Astrocyte (in vitro differentiated cells and primary cell): ENCODE measurements at regions not wholly inside any gene's neighbourhood (a gene's known extent, or its start where the extent isn't known, plus 50 kb on each side); places are given as distances from the start of the nearest gene placed in this dataset.

ENCODE experiments used
- DNase-seq: peaks from one replicate; pipeline ENCODE4 v3.0.0-alpha.2; 2010; ENCODE audit warnings: low read depth
- FAIRE-seq: peaks from 2 replicates; lab custom pipeline; 2011; peaks lifted over from hg19 to GRCh38; lab: Jason Lieb, UNC
- H2AFZ ChIP-seq: 2 replicates; pipeline ENCODE4 v1.6.0; 2012; ENCODE audit warnings: low read depth, low read length, inconsistent platforms
- H3K27ac ChIP-seq: 2 replicates; pipeline ENCODE4 v1.5.1; 2011; ENCODE audit warnings: low read depth, low read length, inconsistent platforms
- H3K27me3 ChIP-seq: 2 replicates; pipeline ENCODE4 v1.6.0; 2011; ENCODE audit warnings: low read length, inconsistent platforms; ENCODE audit not compliant: insufficient read depth
- H3K36me3 ChIP-seq: 2 replicates; pipeline ENCODE4 v1.5.1; 2011; ENCODE audit warnings: low read length, inconsistent platforms; ENCODE audit not compliant: insufficient read depth
- H3K4me1 ChIP-seq: 2 replicates; pipeline ENCODE4 v1.5.1; 2011; ENCODE audit warnings: low read length, inconsistent platforms; ENCODE audit not compliant: insufficient read depth
- H3K4me2 ChIP-seq: 2 replicates; pipeline ENCODE4 v1.6.0; 2012; ENCODE audit warnings: low read length, inconsistent platforms
- H3K4me3 ChIP-seq: 2 replicates; pipeline ENCODE4 v1.5.1; 2011; ENCODE audit warnings: low read depth, mild to moderate bottlenecking, low read length, inconsistent platforms; ENCODE audit not compliant: insufficient read depth
- H3K79me2 ChIP-seq: 2 replicates; pipeline ENCODE4 v1.6.0; 2012; ENCODE audit warnings: mild to moderate bottlenecking, low read length, inconsistent platforms; ENCODE audit not compliant: insufficient read depth
- H3K9ac ChIP-seq: 2 replicates; pipeline ENCODE4 v1.6.0; 2012; ENCODE audit warnings: mild to moderate bottlenecking, low read length, inconsistent platforms
- H3K9me3 ChIP-seq: 2 replicates; pipeline ENCODE4 v1.5.1; 2012; ENCODE audit warnings: low read depth, mild to moderate bottlenecking, low read length, inconsistent platforms; ENCODE audit not compliant: insufficient read depth
- H4K20me1 ChIP-seq: 2 replicates; pipeline ENCODE4 v1.6.0; 2012; ENCODE audit warnings: low read length, inconsistent platforms; ENCODE audit not compliant: insufficient read depth
- H3K27ac Mint-ChIP-seq: one replicate; pipeline ENCODE4 v1.8.0; 2021; ENCODE audit warnings: mild to moderate bottlenecking, mixed read lengths; ENCODE audit not compliant: unreplicated experiment
- H3K27me3 Mint-ChIP-seq: one replicate; pipeline ENCODE4 v1.8.0; 2021; ENCODE audit warnings: low read depth, mixed read lengths; ENCODE audit not compliant: unreplicated experiment
- H3K36me3 Mint-ChIP-seq: one replicate; pipeline ENCODE4 v1.8.0; 2021; ENCODE audit warnings: low read depth, mixed read lengths; ENCODE audit not compliant: unreplicated experiment
- H3K4me1 Mint-ChIP-seq: one replicate; pipeline ENCODE4 v1.8.0; 2021; ENCODE audit warnings: low read depth, mixed read lengths; ENCODE audit not compliant: unreplicated experiment
- H3K4me3 Mint-ChIP-seq: one replicate; pipeline ENCODE4 v1.8.0; 2021; ENCODE audit warnings: mild to moderate bottlenecking, moderate library complexity, mixed read lengths; ENCODE audit not compliant: unreplicated experiment
- H3K9me3 Mint-ChIP-seq: one replicate; pipeline ENCODE4 v1.8.0; 2021; ENCODE audit warnings: mild to moderate bottlenecking, mixed read lengths; ENCODE audit not compliant: unreplicated experiment
- CTCF ChIP-seq: IDR thresholded peaks from 2 replicates; pipeline ENCODE4 v1.5.1; 2011; ENCODE audit warnings: low read depth, mild to moderate bottlenecking, inconsistent platforms, low read length, moderate library complexity; ENCODE audit not compliant: insufficient read depth
- EZH2 ChIP-seq: IDR thresholded peaks from 2 replicates; pipeline ENCODE4 v1.6.1; 2012; ENCODE audit warnings: mild to moderate bottlenecking, low read length, inconsistent platforms; ENCODE audit not compliant: insufficient read depth

- no peak overlapping the region for H3K4me3 ChIP-seq
- H3K36me3 ChIP-seq = no peaks in the 10 kb centered on the region
- no peak overlapping the region for H3K27ac ChIP-seq
- no peak overlapping the region for H3K4me2 ChIP-seq
- FAIRE-seq = no peak
- no peak for TF ChIP-seq CTCF
- no peak for TF ChIP-seq EZH2
- no peaks in the 10 kb centered on the region for H3K9me3 ChIP-seq
- no peak overlapping the region for H3K9ac ChIP-seq
- no peak for DNase-seq
- Mint-ChIP-seq H3K27me3 (no peaks in the 10 kb centered on the region), H3K27ac (no peak overlapping the region), H3K4me1 (no peaks in the 10 kb centered on the region), H3K9me3 (peaks cover 4% of the 10 kb centered on the region), H3K4me3 (no peak overlapping the region), H3K36me3 (no peaks in the 10 kb centered on the region)
- H3K27me3 ChIP-seq = no peaks in the 10 kb centered on the region
- H4K20me1 ChIP-seq = no peaks in the 10 kb centered on the region
- no peaks in the 10 kb centered on the region for H3K79me2 ChIP-seq
- H2AFZ ChIP-seq = no peak overlapping the region
- no peaks in the 10 kb centered on the region for H3K4me1 ChIP-seq
Observed at GRCh38 chr18:30510882-30511281, 531.7 kb downstream of the DSC3 start.

GRCh38 chr18:30501594-30501993 lies 540.9 kb downstream of the DSC3 start:
- Histone ChIP-seq H3K4me2 (no peak overlapping the region), H3K4me1 (no peaks in the 10 kb centered on the region), H3K4me3 (no peak overlapping the region), H3K79me2 (no peaks in the 10 kb centered on the region), H3K27ac (no peak overlapping the region), H3K36me3 (no peaks in the 10 kb centered on the region), H3K9ac (no peak overlapping the region), H2AFZ (no peak overlapping the region), H3K27me3 (no peaks in the 10 kb centered on the region), H3K9me3 (no peaks in the 10 kb centered on the region), H4K20me1 (no peaks in the 10 kb centered on the region)
- Mint-ChIP-seq H3K36me3 (no peaks in the 10 kb centered on the region), H3K9me3 (no peaks in the 10 kb centered on the region), H3K4me3 (no peak overlapping the region), H3K27ac (no peak overlapping the region), H3K4me1 (no peaks in the 10 kb centered on the region), H3K27me3 (no peaks in the 10 kb centered on the region)
- DNase-seq (no peak), FAIRE-seq (no peak)
- TF ChIP-seq CTCF = no peak
- no peak for TF ChIP-seq EZH2

GRCh38 chr18:30500240-30500945 lies 542.1 kb downstream of the DSC3 start:
- no peaks in the 10 kb centered on the region for H3K4me1 ChIP-seq
- H3K9me3 Mint-ChIP-seq = no peaks in the 10 kb centered on the region
- H3K27ac Mint-ChIP-seq = no peak overlapping the region
- no peaks in the 10 kb centered on the region for H3K9me3 ChIP-seq
- no peak overlapping the region for H3K4me2 ChIP-seq
- H3K27ac ChIP-seq = no peak overlapping the region
- FAIRE-seq = no peak
- no peaks in the 10 kb centered on the region for H3K27me3 Mint-ChIP-seq
- H3K27me3 ChIP-seq = no peaks in the 10 kb centered on the region
- no peak overlapping the region for H2AFZ ChIP-seq
- H3K36me3 ChIP-seq = no peaks in the 10 kb centered on the region
- no peak overlapping the region for H3K4me3 Mint-ChIP-seq
- H3K79me2 ChIP-seq = no peaks in the 10 kb centered on the region
- DNase-seq = no peak
- H3K4me3 ChIP-seq = no peak overlapping the region
- TF ChIP-seq CTCF = no peak
- no peak for TF ChIP-seq EZH2
- H3K4me1 Mint-ChIP-seq = no peaks in the 10 kb centered on the region
- no peaks in the 10 kb centered on the region for H3K36me3 Mint-ChIP-seq
- no peaks in the 10 kb centered on the region for H4K20me1 ChIP-seq
- no peak overlapping the region for H3K9ac ChIP-seq
